ENCODE measurements at regions not wholly inside any gene's neighbourhood (a gene's known extent, or its start where the extent isn't known, plus 50 kb on each side); places are given as distances from the start of the nearest gene placed in this dataset.

GRCh38 chr5:135085936-135086725 lies 52.1 kb upstream of the PITX1 start:
- no peak for DNase-seq

- DNase-seq = no peak
Observed at GRCh38 chr5:135085133-135085935, 51.3 kb upstream of the PITX1 start.
